OCI-LY1 (cell line): ENCODE measurements at regions not wholly inside any gene's neighbourhood (a gene's known extent, or its start where the extent isn't known, plus 50 kb on each side); places are given as distances from the start of the nearest gene placed in this dataset.

Source experiments
- H2AFZ ChIP-seq: fragments of 200-600 bp; sonication (generic), shearing (Covaris generic); 2 replicates; pipeline ENCODE4 v1.6.0; 2014; ENCODE audit warnings: antibody characterized with exemption, mild to moderate bottlenecking, low read length
- H3F3A ChIP-seq: fragments of 200-600 bp; sonication (generic), shearing (Covaris generic); 2 replicates; pipeline ENCODE4 v1.6.0; 2014; ENCODE audit warnings: mild to moderate bottlenecking, antibody characterized with exemption, low read length, moderate library complexity; ENCODE audit not compliant: insufficient read depth
- H3K27ac ChIP-seq: fragments of 200-600 bp; sonication (generic); 2 replicates; pipeline ENCODE4 v1.5.1; 2014; ENCODE audit warnings: low read length, mixed run types, mild to moderate bottlenecking, low read depth; ENCODE audit not compliant: poor library complexity, severe bottlenecking
- H3K27me3 ChIP-seq: fragments of 200-600 bp; sonication (generic); 2 replicates; pipeline ENCODE4 v1.6.0; 2014; ENCODE audit warnings: antibody characterized with exemption, mild to moderate bottlenecking, low read length, moderate library complexity; ENCODE audit not compliant: insufficient read depth
- H3K36me3 ChIP-seq: fragments of 200-600 bp; sonication (generic); 2 replicates; pipeline ENCODE4 v1.6.1; 2014; ENCODE audit warnings: mild to moderate bottlenecking, antibody characterized with exemption, low read length, moderate library complexity, mixed read lengths; ENCODE audit not compliant: insufficient read depth
- H3K4me1 ChIP-seq: fragments of 200-600 bp; sonication (generic); 2 replicates; pipeline ENCODE4 v1.5.1; 2014; ENCODE audit warnings: mild to moderate bottlenecking, low read length, moderate library complexity; ENCODE audit not compliant: insufficient read depth, severe bottlenecking
- H3K4me2 ChIP-seq: fragments of 200-600 bp; sonication (generic), shearing (Covaris generic); 2 replicates; pipeline ENCODE4 v1.6.1; 2014; ENCODE audit warnings: low read length
- H3K4me3 ChIP-seq: fragments of 200-600 bp; sonication (generic); 2 replicates; pipeline ENCODE4 v1.5.1; 2014; ENCODE audit warnings: low read length, low read depth, mild to moderate bottlenecking, mixed read lengths; ENCODE audit not compliant: poor library complexity, severe bottlenecking
- H3K79me2 ChIP-seq: fragments of 200-600 bp; shearing (Covaris generic); 2 replicates; pipeline ENCODE4 v1.6.1; 2016; ENCODE audit warnings: mixed run types, low read length, mixed read lengths; ENCODE audit not compliant: insufficient read depth
- H3K9ac ChIP-seq: fragments of 200-600 bp; sonication (generic), shearing (Covaris generic); 2 replicates; pipeline ENCODE4 v1.6.1; 2014; ENCODE audit warnings: mild to moderate bottlenecking, low read length, mixed read lengths
- H3K9me2 ChIP-seq: fragments of 200-600 bp; sonication (generic), shearing (Covaris generic); 2 replicates; pipeline ENCODE4 v1.6.1; 2014; ENCODE audit warnings: low read depth, mild to moderate bottlenecking, low read length, mixed read lengths
- H3K9me3 ChIP-seq: fragments of 200-600 bp; shearing (Covaris generic); 2 replicates; pipeline ENCODE4 v1.6.1; 2014; ENCODE audit warnings: low read length, mixed read lengths
- H4K20me1 ChIP-seq: fragments of 200-600 bp; sonication (generic), shearing (Covaris generic); 2 replicates; pipeline ENCODE4 v1.6.0; 2016; ENCODE audit warnings: mild to moderate bottlenecking, low read length; ENCODE audit not compliant: insufficient read depth
- CTCF ChIP-seq: fragments of 200-600 bp; sonication (generic), shearing (Covaris generic); IDR thresholded peaks from 2 replicates; pipeline ENCODE4 v1.5.1; 2017; ENCODE audit warnings: mild to moderate bottlenecking, antibody characterized with exemption, low read length, moderate library complexity, mixed read lengths
- EZH2 ChIP-seq: fragments of 200-600 bp; sonication (generic), shearing (Covaris generic); IDR thresholded peaks from 2 replicates; pipeline ENCODE4 v1.8.0; 2017; ENCODE audit warnings: borderline replicate concordance, mixed run types, mild to moderate bottlenecking, antibody characterized with exemption, low read length, moderate library complexity, mixed read lengths

- H3K79me2 ChIP-seq: no peaks in the 10 kb centered on the region
- no peaks in the 10 kb centered on the region for H3K9me2 ChIP-seq
- H3K9ac ChIP-seq: no peak overlapping the region
- H3K4me2 ChIP-seq: no peak overlapping the region
- H3K27me3 ChIP-seq: peaks cover 1% of the 10 kb centered on the region
- no peak overlapping the region for H3K27ac ChIP-seq
- no peak overlapping the region for H3K4me3 ChIP-seq
- H3K36me3 ChIP-seq: no peaks in the 10 kb centered on the region
- TF ChIP-seq CTCF (no peak), EZH2 (no peak)
- H3K9me3 ChIP-seq: no peaks in the 10 kb centered on the region
- H3K4me1 ChIP-seq: peaks cover 16% of the 10 kb centered on the region
- no peaks in the 10 kb centered on the region for H4K20me1 ChIP-seq
- H3F3A ChIP-seq: no peaks in the 10 kb centered on the region
- no peak overlapping the region for H2AFZ ChIP-seq
Observed at GRCh38 chr7:69426705-69427104, 171.6 kb upstream of the AUTS2 start.

- Histone ChIP-seq H4K20me1 (no peaks in the 10 kb centered on the region), H3K79me2 (no peaks in the 10 kb centered on the region), H3K9me2 (no peaks in the 10 kb centered on the region), H3K27ac (no peak overlapping the region), H3K9me3 (no peaks in the 10 kb centered on the region), H3K9ac (no peak overlapping the region), H3F3A (no peaks in the 10 kb centered on the region), H2AFZ (no peak overlapping the region), H3K4me2 (no peak overlapping the region), H3K36me3 (no peaks in the 10 kb centered on the region; the same call in 1 of the 2 replicates), H3K4me1 (peaks cover 16% of the 10 kb centered on the region), H3K4me3 (no peak overlapping the region), H3K27me3 (peaks cover 4% of the 10 kb centered on the region)
- no peak for TF ChIP-seq CTCF
- no peak for TF ChIP-seq EZH2
Observed at GRCh38 chr7:69428089-69428488, 170.2 kb upstream of the AUTS2 start.

- Histone ChIP-seq H3F3A (no peaks in the 10 kb centered on the region), H3K4me1 (peaks cover 25% of the 10 kb centered on the region), H3K9ac (no peak overlapping the region), H3K9me2 (no peaks in the 10 kb centered on the region), H2AFZ (no peak overlapping the region), H3K27me3 (peaks cover 4% of the 10 kb centered on the region), H4K20me1 (no peaks in the 10 kb centered on the region), H3K4me2 (peak overlapping the region; percentile 47; the same call in 1 of the 2 replicates), H3K4me3 (no peak overlapping the region), H3K27ac (no peak overlapping the region), H3K79me2 (no peaks in the 10 kb centered on the region), H3K9me3 (no peaks in the 10 kb centered on the region), H3K36me3 (no peaks in the 10 kb centered on the region; the same call in 1 of the 2 replicates)
- TF ChIP-seq CTCF (no peak), EZH2 (no peak)
Observed at GRCh38 chr7:69429911-69430383, 168.3 kb upstream of the AUTS2 start.
